ENCODE measurements at regions not wholly inside any gene's neighbourhood (a gene's known extent, or its start where the extent isn't known, plus 50 kb on each side); places are given as distances from the start of the nearest gene placed in this dataset.

DNA sequence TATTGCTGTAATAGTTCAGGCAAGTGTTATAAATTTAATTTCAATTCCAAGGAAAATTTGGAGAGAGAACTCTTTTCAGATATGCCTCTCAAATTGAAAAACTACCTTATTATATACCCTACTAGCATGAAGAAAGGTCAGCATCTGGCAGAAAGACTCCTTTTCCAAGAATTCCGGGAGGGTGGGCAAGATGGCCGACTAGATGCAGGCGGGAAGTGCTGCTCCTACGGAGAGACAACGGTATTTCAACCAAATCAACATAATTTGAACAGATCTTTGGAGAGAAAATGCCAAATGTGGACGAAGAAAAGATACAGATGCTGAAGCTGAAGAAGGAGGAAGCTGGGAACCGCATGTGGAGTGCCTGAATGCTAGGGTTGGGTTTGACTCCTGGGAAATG is 53.8 kb upstream of the INTU start:
- 85 to 94% (median 87%) methylated on average over 7 of the region's 7 CpGs for WGBS, 4 donors
- TF ChIP-seq, protein P1, sequence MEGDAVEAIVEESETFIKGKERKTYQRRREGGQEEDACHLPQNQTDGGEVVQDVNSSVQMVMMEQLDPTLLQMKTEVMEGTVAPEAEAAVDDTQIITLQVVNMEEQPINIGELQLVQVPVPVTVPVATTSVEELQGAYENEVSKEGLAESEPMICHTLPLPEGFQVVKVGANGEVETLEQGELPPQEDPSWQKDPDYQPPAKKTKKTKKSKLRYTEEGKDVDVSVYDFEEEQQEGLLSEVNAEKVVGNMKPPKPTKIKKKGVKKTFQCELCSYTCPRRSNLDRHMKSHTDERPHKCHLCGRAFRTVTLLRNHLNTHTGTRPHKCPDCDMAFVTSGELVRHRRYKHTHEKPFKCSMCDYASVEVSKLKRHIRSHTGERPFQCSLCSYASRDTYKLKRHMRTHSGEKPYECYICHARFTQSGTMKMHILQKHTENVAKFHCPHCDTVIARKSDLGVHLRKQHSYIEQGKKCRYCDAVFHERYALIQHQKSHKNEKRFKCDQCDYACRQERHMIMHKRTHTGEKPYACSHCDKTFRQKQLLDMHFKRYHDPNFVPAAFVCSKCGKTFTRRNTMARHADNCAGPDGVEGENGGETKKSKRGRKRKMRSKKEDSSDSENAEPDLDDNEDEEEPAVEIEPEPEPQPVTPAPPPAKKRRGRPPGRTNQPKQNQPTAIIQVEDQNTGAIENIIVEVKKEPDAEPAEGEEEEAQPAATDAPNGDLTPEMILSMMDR (IDR thresholded peaks at IDR 0.05) = no peak
- no peak for TF ChIP-seq POLR2A (IDR thresholded peaks at IDR 0.05)
- H3K9me3 ChIP-seq (replicated peaks in 1 of 3) = no peaks in the 10 kb centered on the region
- intact Hi-C loops (cut with DNase I) = no loop called here
- H3K27ac ChIP-seq = no peak overlapping the region
- no peaks in the 10 kb centered on the region for H3K4me1 ChIP-seq (replicated peaks in 1 of 2)
- no peak for DNase-seq
- H3K36me3 ChIP-seq (replicated peaks in 1 of 2) = no peaks in the 10 kb centered on the region
- H3K27me3 ChIP-seq = no peaks in the 10 kb centered on the region
- no peak overlapping the region for H3K4me3 ChIP-seq

DNA sequence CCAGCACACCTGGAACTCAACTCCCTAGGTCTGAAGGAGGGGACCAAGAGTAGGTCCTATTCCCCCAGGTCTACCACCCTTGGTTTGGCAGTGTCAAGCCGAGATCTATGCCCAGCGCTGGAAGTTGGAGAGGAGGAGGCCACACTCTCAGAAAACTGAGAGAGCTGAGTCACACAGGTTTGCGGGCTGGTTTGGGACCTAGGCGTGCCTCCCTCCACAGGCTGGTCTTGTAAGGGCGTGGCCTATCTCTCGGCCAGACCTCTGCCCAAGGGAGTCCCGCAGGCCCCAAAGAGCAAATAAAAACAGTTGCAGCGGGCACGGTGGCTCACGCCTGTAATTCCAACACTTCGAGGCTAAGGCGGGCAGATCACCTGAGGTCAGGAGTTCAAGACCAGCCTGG is 52.9 kb upstream of the INTU start:
- H3K4me3 ChIP-seq = no peak overlapping the region
- WGBS, 4 donors = 78 to 100% (median 92%) methylated on average over 7 to 12 of the region's 12 CpGs

DNA sequence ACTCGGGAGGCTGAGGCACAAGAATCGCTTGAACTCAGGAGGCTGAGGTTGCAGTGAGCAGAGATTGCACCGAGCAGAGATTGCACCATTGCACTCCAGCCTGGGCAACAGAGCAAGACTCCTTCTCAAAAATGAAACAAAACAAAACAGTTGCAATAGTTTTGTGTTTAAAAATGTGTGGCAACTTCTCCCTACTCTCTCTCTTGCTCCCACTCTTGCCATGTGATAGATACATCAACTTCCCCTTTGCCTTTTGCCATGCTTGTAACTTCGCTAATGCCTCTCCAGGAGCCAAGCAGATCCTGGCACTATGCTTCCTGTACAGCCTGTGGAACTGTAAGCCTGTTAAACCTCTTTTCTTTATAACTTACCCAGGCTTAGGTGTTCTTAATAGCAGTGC is 52.5 kb upstream of the INTU start:
- H3K36me3 ChIP-seq (replicated peaks in 1 of 2) = no peaks in the 10 kb centered on the region
- no peak overlapping the region for H3K4me3 ChIP-seq
- no peak for TF ChIP-seq POLR2A (IDR thresholded peaks at IDR 0.05)
- TF ChIP-seq, protein P1 (IDR thresholded peaks at IDR 0.05) = no peak
- WGBS, 4 donors = 70 to 86% (median 76%) methylated on average over 4 of the region's 4 CpGs
- H3K9me3 ChIP-seq (replicated peaks in 1 of 3) = no peaks in the 10 kb centered on the region
- H3K4me1 ChIP-seq (replicated peaks in 1 of 2) = no peaks in the 10 kb centered on the region
- DNase-seq = no peak
- H3K27ac ChIP-seq = no peak overlapping the region
- H3K27me3 ChIP-seq = no peaks in the 10 kb centered on the region
- intact Hi-C loops (cut with DNase I) = no loop called here

More for the DNA sequence above, 52.9 kb upstream of the INTU start:
- H3K27me3 ChIP-seq = no peaks in the 10 kb centered on the region
- no peaks in the 10 kb centered on the region for H3K9me3 ChIP-seq (replicated peaks in 1 of 3)
- TF ChIP-seq, protein P1 (IDR thresholded peaks at IDR 0.05) = no peak
- no peak for TF ChIP-seq POLR2A (IDR thresholded peaks at IDR 0.05)
- intact Hi-C loops (cut with DNase I) = no loop called here
- H3K4me1 ChIP-seq (replicated peaks in 1 of 2) = no peaks in the 10 kb centered on the region
- no peaks in the 10 kb centered on the region for H3K36me3 ChIP-seq (replicated peaks in 1 of 2)
- no peak for DNase-seq
- H3K27ac ChIP-seq = no peak overlapping the region

DNA sequence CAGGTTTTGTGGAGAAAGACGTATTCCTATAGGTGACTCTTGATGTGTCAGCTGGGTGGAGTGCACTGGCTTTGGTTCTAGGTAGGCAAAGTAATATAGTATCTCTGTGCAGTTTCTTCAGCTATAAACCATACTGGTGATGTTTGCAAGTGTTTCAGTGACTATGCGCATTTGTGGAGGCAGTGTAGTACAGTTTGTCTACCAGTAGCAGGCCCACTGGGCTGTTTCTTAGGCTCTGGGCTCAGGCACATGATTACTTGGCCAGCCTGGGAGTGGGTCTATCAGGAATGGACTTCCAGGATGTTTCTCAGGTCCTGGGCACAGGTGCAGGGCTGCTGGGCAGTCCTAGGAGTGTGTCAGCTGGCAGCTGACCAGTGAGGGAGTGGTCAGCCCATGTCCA is 51.9 kb upstream of the INTU start:
- no peak for DNase-seq
- Histone ChIP-seq H3K27me3 (no peaks in the 10 kb centered on the region), H3K4me3 (no peak overlapping the region), H3K4me1 (replicated peaks in 1 of 2) (no peaks in the 10 kb centered on the region), H3K36me3 (replicated peaks in 1 of 2) (no peaks in the 10 kb centered on the region), H3K9me3 (replicated peaks in 1 of 3) (no peaks in the 10 kb centered on the region), H3K27ac (no peak overlapping the region)
- intact Hi-C loops (cut with DNase I) = no loop called here
- 80 to 91% (median 83%) methylated on average over 2 of the region's 2 CpGs for WGBS, 4 donors
- TF ChIP-seq, protein P1 (IDR thresholded peaks at IDR 0.05) = no peak
- TF ChIP-seq POLR2A (IDR thresholded peaks at IDR 0.05) = no peak

MicroRNAs encoded in the stretch of these regions (microRNA counts, 767-probe panel; counts per million panel counts)
- microRNA hsa-miR-2054 = 0 counts per million in 2 donors

Small RNA genes lying in the stretch of these regions (microRNA-seq; reads per million reads assigned to microRNA genes)
- 0 reads per million in 3 donors for gene MIR2054

Small RNA genes lying in the stretch of these regions (small RNA-seq; reads per million reads assigned to genes)
- gene RF00019 = 0 reads per million in 2 donors
